Fibroblast of lung (primary cell): ENCODE measurements at regions not wholly inside any gene's neighbourhood (a gene's known extent, or its start where the extent isn't known, plus 50 kb on each side); places are given as distances from the start of the nearest gene placed in this dataset.

Source experiments
- CTCF ChIP-seq, 2 donors: IDR thresholded peaks in 1 of 2; conservative IDR thresholded peaks in 1 of 2; 1 replicate in 1 of 2; 2 replicates in 1 of 2; pipeline ENCODE4 v1.5.1; 2011 to 2012; ENCODE audit warnings: low read length in 2 of 2, control low read depth in 1 of 2, inconsistent platforms in 1 of 2, low read depth in 1 of 2, mild to moderate bottlenecking in 1 of 2
- EZH2 ChIP-seq: IDR thresholded peaks from 2 replicates; pipeline ENCODE4 v1.5.1; 2012; ENCODE audit warnings: low read length, control low read depth, mild to moderate bottlenecking; ENCODE audit errors: missing control alignments

GRCh38 chr4:133618963-133619362 lies 469.9 kb downstream of the PCDH10 start:
- TF ChIP-seq EZH2: no peak
- no peak for TF ChIP-seq CTCF (conservative IDR thresholded peaks at IDR 0.05 in 1 of 2, IDR thresholded peaks at IDR 0.05 in 1 of 2; ENCODE audit: low read depth in 1 of 2, low read length in 2 of 2)
